SK-N-SH treated with all-trans-retinoic acid at 6 μM for 48 hours (cell line): ENCODE measurements at regions not wholly inside any gene's neighbourhood (a gene's known extent, or its start where the extent isn't known, plus 50 kb on each side); places are given as distances from the start of the nearest gene placed in this dataset.
A peak's percentile ranks its signal among the peaks of the same experiment; 100 is the strongest.

Experiments used
- ATAC-seq: fragments of 200-7000 bp; cut with Tn5 transposase; 3 replicates; pipeline ENCODE4 v1.9.1; 2020; ENCODE audit warnings: mild to moderate bottlenecking, moderate library complexity
- ARNTL ChIP-seq: fragments of 450-650 bp; formaldehyde crosslinking; IDR thresholded peaks from 2 replicates; pipeline ENCODE4 v1.5.0; 2020; ENCODE audit warnings: low read depth, mild to moderate bottlenecking, moderate library complexity, borderline replicate concordance
- BACH2 ChIP-seq: fragments of 250-450 bp; sonication (Bioruptor Pico); IDR thresholded peaks from 2 replicates; pipeline ENCODE4 v1.9.0; 2021; ENCODE audit warnings: mild to moderate bottlenecking, borderline replicate concordance
- CSRNP3 ChIP-seq: fragments of 250-450 bp; sonication (Bioruptor Pico); IDR thresholded peaks from 2 replicates; pipeline ENCODE4 v1.5.1; 2021; ENCODE audit warnings: mild to moderate bottlenecking, moderate library complexity
- ESRRG ChIP-seq: fragments of 250-450 bp; sonication (Bioruptor Pico); IDR thresholded peaks from 2 replicates; pipeline ENCODE4 v1.6.1; 2021; ENCODE audit warnings: mild to moderate bottlenecking
- ISL1 ChIP-seq: fragments of 250-450 bp; sonication (Bioruptor Pico); IDR thresholded peaks from 2 replicates; pipeline ENCODE4 v2.1.2; 2022; ENCODE audit warnings: mild to moderate bottlenecking, moderate library complexity
- OSR1 ChIP-seq: fragments of 250-450 bp; sonication (Bioruptor Pico); IDR thresholded peaks from 2 replicates; pipeline ENCODE4 v1.8.0; 2022; ENCODE audit warnings: moderate library complexity, mild to moderate bottlenecking, inconsistent platforms
- POU6F1 ChIP-seq: fragments of 250-450 bp; sonication (Bioruptor Pico); IDR thresholded peaks from 2 replicates; pipeline ENCODE4 v1.8.0; 2021; ENCODE audit warnings: low read depth, mild to moderate bottlenecking, moderate library complexity, borderline replicate concordance
- PPARA ChIP-seq: fragments of 250-450 bp; sonication (Bioruptor Pico); IDR thresholded peaks from 2 replicates; pipeline ENCODE4 v1.5.0; 2020; ENCODE audit warnings: mild to moderate bottlenecking, borderline replicate concordance
- RARB ChIP-seq: fragments of 250-450 bp; sonication (Bioruptor Pico); IDR thresholded peaks from 2 replicates; pipeline ENCODE4 v1.8.0; 2021; ENCODE audit warnings: mild to moderate bottlenecking, moderate library complexity
- SNAI2 ChIP-seq: fragments of 250-450 bp; sonication (Bioruptor Pico); IDR thresholded peaks from 2 replicates; pipeline ENCODE4 v1.5.0; 2020; ENCODE audit warnings: mild to moderate bottlenecking, moderate library complexity
- TCF4 ChIP-seq: fragments of 250-450 bp; sonication (Bioruptor Pico); IDR thresholded peaks from 2 replicates; pipeline ENCODE4 v1.8.0; 2021; ENCODE audit warnings: mild to moderate bottlenecking, moderate library complexity, borderline replicate concordance
- TOX ChIP-seq: fragments of 250-450 bp; sonication (Bioruptor Pico); IDR thresholded peaks from 2 replicates; pipeline ENCODE4 v1.8.0; 2021; ENCODE audit warnings: mild to moderate bottlenecking, moderate library complexity, borderline replicate concordance
- TSHZ2 ChIP-seq: fragments of 250-450 bp; sonication (Bioruptor Pico); IDR thresholded peaks from 2 replicates; pipeline ENCODE4 v1.5.0; 2020; ENCODE audit warnings: mild to moderate bottlenecking, moderate library complexity
- ZC3H10 ChIP-seq: fragments of 250-450 bp; sonication (Bioruptor Pico); IDR thresholded peaks from 2 replicates; pipeline ENCODE4 v1.5.1; 2021; ENCODE audit warnings: mild to moderate bottlenecking, moderate library complexity
- ZFP3 ChIP-seq: fragments of 250-450 bp; sonication (Bioruptor Pico); IDR thresholded peaks from 2 replicates; pipeline ENCODE4 v1.5.0; 2020; ENCODE audit warnings: mild to moderate bottlenecking, moderate library complexity
- ZFP30 ChIP-seq: fragments of 450-650 bp; formaldehyde crosslinking; IDR thresholded peaks from 2 replicates; pipeline ENCODE4 v1.5.0; 2022; ENCODE audit warnings: mild to moderate bottlenecking, moderate library complexity
- ZNF565 ChIP-seq: fragments of 450-650 bp; formaldehyde crosslinking; conservative IDR thresholded peaks from 2 replicates; pipeline ENCODE4 v1.5.0; 2020; ENCODE audit warnings: low read depth, mild to moderate bottlenecking, moderate library complexity
- ZNF70 ChIP-seq: fragments of 450-650 bp; formaldehyde crosslinking; IDR thresholded peaks from 2 replicates; pipeline ENCODE4 v1.5.0; 2020; ENCODE audit warnings: mild to moderate bottlenecking, moderate library complexity

DNA sequence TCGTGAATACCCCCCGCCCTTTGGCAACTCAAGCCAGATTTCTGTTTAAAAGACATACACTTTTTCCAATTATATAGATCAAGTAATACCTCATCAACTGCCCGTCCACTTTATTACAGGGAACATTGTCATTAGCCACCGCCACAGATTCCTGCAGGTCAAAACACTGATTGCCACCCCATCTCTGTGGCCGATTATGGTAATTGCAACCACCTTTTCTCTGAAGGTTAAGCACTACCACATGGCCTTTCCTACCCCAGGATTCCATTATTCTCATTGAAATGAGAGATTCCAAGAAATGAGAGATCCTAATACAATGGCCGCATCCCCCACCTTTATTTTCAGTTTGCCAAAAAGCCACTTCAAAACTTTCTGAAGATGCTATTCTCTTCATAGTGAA, 478.8 kb upstream of the HSF2 start:
- ATAC-seq: no peak
- TF ChIP-seq BACH2 (CRISPR knock-in tag) (no peak), CSRNP3 (CRISPR knock-in tag) (no peak), SNAI2 (CRISPR knock-in tag) (no peak), ZNF70 (CRISPR knock-in tag) (no peak), RARB (CRISPR knock-in tag) (no peak), POU6F1 (CRISPR knock-in tag) (no peak), TCF4 (no peak), OSR1 (CRISPR knock-in tag) (no peak), TOX (CRISPR knock-in tag) (no peak), ARNTL (no peak)
- TF ChIP-seq, all 23 proteins: peak for 0

GRCh38 chr6:121925024-121925423, 474.4 kb upstream of the HSF2 start:
- no peak for TF ChIP-seq BACH2 (CRISPR knock-in tag)
- TF ChIP-seq OSR1 (CRISPR knock-in tag): no peak
- TF ChIP-seq ZC3H10 (CRISPR knock-in tag): no peak
- no peak for TF ChIP-seq ESRRG (CRISPR knock-in tag)
- no peak for TF ChIP-seq ZFP30 (CRISPR knock-in tag)
- TF ChIP-seq POU6F1 (CRISPR knock-in tag): no peak
- TF ChIP-seq ARNTL: no peak
- TF ChIP-seq ZNF565: no peak
- no peak for TF ChIP-seq ISL1 (CRISPR knock-in tag)
- no peak for TF ChIP-seq TOX (CRISPR knock-in tag)
- TF ChIP-seq ZFP3: no peak
- no peak for TF ChIP-seq TCF4
- no peak for TF ChIP-seq PPARA (CRISPR knock-in tag)
- no peak for TF ChIP-seq RARB (CRISPR knock-in tag)
- TF ChIP-seq TSHZ2 (CRISPR knock-in tag): no peak
- ATAC-seq: peak; percentile 60

DNA sequence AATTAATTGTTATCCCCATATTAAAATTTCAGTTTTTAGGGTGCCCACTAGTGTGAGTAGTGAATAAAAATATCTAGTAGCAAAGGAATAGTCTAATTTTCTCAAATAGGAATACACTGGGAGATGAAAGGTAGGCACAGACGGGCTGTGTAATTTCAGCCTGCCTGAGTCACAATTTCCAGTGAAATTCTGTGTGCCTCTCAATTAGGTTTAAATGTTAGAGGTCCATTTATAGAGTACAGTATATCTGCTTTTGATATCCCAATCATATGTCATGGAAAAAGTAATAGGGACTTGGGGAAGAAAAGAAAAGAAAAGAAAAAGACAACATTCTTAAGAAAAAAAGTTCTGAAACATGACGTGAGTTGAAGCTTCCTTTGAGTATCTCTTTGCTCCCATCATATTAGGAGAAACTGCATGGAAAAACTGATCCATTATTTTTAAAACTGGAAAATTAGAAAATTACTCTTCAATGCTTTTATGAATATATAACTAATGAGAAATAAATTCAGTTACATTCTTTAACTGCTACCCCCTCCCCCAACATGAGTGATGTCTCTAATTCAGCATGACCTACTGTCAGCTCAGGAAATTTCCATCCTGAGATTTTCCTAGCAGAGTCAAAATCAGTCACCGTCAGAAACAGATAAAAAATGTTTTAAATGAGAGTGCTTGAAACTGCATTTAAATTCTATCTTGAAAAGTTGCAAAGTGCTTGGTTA, 473.8 kb upstream of the HSF2 start:
- peak; percentile 77 for ATAC-seq
- TF ChIP-seq ZFP3: no peak

GRCh38 chr6:121929301-121929700, 470.2 kb upstream of the HSF2 start:
- no peak for ATAC-seq
- no peak for TF ChIP-seq BACH2 (CRISPR knock-in tag)
- TF ChIP-seq, all 23 proteins: peak for 0
